Parathyroid adenoma (tissue), 2 donors: ENCODE measurements at regions not wholly inside any gene's neighbourhood (a gene's known extent, or its start where the extent isn't known, plus 50 kb on each side); places are given as distances from the start of the nearest gene placed in this dataset.

ENCODE experiments used
- H2AFZ ChIP-seq: fragments of 300-600 bp; sonication (generic); one replicate; pipeline ENCODE4 v1.7.0; 2017; ENCODE audit warnings: antibody characterized with exemption, mild to moderate bottlenecking
- H3K27ac ChIP-seq: fragments of 300-600 bp; sonication (generic); one replicate; pipeline ENCODE4 v1.7.0; 2017
- H3K27me3 ChIP-seq: fragments of 300-600 bp; sonication (generic); one replicate; pipeline ENCODE4 v1.7.0; 2017; ENCODE audit warnings: low read length; ENCODE audit not compliant: control insufficient read depth, insufficient read depth
- H3K36me3 ChIP-seq: fragments of 300-600 bp; sonication (generic); one replicate; pipeline ENCODE4 v1.7.0; 2017; ENCODE audit warnings: low read length; ENCODE audit not compliant: control insufficient read depth, insufficient read depth
- H3K4me1 ChIP-seq: fragments of 300-600 bp; sonication (generic); one replicate; pipeline ENCODE4 v1.7.0; 2017; ENCODE audit warnings: control low read depth
- H3K4me2 ChIP-seq: fragments of 300-600 bp; sonication (generic); one replicate; pipeline ENCODE4 v1.7.0; 2017; ENCODE audit warnings: low read length
- H3K4me3 ChIP-seq: fragments of 300-600 bp; sonication (generic); one replicate; pipeline ENCODE4 v1.7.0; 2017; ENCODE audit warnings: low read depth, low read length
- H3K79me2 ChIP-seq: fragments of 300-600 bp; sonication (generic); one replicate; pipeline ENCODE4 v1.7.0; 2017; ENCODE audit warnings: control low read depth
- H3K9ac ChIP-seq: fragments of 300-600 bp; sonication (generic); one replicate; pipeline ENCODE4 v1.7.0; 2017; ENCODE audit warnings: mild to moderate bottlenecking
- H3K9me3 ChIP-seq: fragments of 300-600 bp; sonication (generic); one replicate; pipeline ENCODE4 v1.7.0; 2017; ENCODE audit warnings: low read length; ENCODE audit not compliant: control insufficient read depth
- CTCF ChIP-seq: fragments of 300-600 bp; sonication (generic); IDR thresholded peaks from one replicate; pipeline ENCODE4 v1.7.0; 2017; ENCODE audit warnings: antibody characterized with exemption, mild to moderate bottlenecking
- donor health status: primary hyperparathyroidism.

GRCh38 chr15:39495871-39496840, 84.7 kb upstream of the THBS1 start:
- H3K4me1 ChIP-seq: no peaks in the 10 kb centered on the region
- no peaks in the 10 kb centered on the region for H3K36me3 ChIP-seq
- no peak overlapping the region for H3K4me3 ChIP-seq
- no peak overlapping the region for H3K9ac ChIP-seq
- no peaks in the 10 kb centered on the region for H3K79me2 ChIP-seq
- H3K9me3 ChIP-seq: no peaks in the 10 kb centered on the region
- TF ChIP-seq CTCF: no peak
- no peak overlapping the region for H3K27ac ChIP-seq
- H3K27me3 ChIP-seq: no peaks in the 10 kb centered on the region
- H2AFZ ChIP-seq: no peak overlapping the region
- H3K4me2 ChIP-seq: no peak overlapping the region

GRCh38 chr15:39497016-39497758, 83.7 kb upstream of the THBS1 start:
- no peaks in the 10 kb centered on the region for H3K79me2 ChIP-seq
- TF ChIP-seq CTCF: no peak
- H3K4me3 ChIP-seq: no peak overlapping the region
- H3K36me3 ChIP-seq: no peaks in the 10 kb centered on the region
- no peaks in the 10 kb centered on the region for H3K4me1 ChIP-seq
- no peaks in the 10 kb centered on the region for H3K27me3 ChIP-seq
- no peak overlapping the region for H3K9ac ChIP-seq
- no peak overlapping the region for H2AFZ ChIP-seq
- no peak overlapping the region for H3K27ac ChIP-seq
- no peaks in the 10 kb centered on the region for H3K9me3 ChIP-seq
- no peak overlapping the region for H3K4me2 ChIP-seq

- H3K9ac ChIP-seq: no peak overlapping the region
- H3K9me3 ChIP-seq: no peaks in the 10 kb centered on the region
- H3K4me1 ChIP-seq: no peaks in the 10 kb centered on the region
- H2AFZ ChIP-seq: no peak overlapping the region
- no peak for TF ChIP-seq CTCF
- no peaks in the 10 kb centered on the region for H3K36me3 ChIP-seq
- H3K4me3 ChIP-seq: no peak overlapping the region
- no peak overlapping the region for H3K27ac ChIP-seq
- no peaks in the 10 kb centered on the region for H3K79me2 ChIP-seq
- no peaks in the 10 kb centered on the region for H3K27me3 ChIP-seq
- no peak overlapping the region for H3K4me2 ChIP-seq
Observed at GRCh38 chr15:39497759-39498565, 82.9 kb upstream of the THBS1 start.

- H3K4me2 ChIP-seq: no peak overlapping the region
- no peaks in the 10 kb centered on the region for H3K9me3 ChIP-seq
- no peak overlapping the region for H3K9ac ChIP-seq
- H3K27ac ChIP-seq: no peak overlapping the region
- no peak for TF ChIP-seq CTCF
- no peaks in the 10 kb centered on the region for H3K27me3 ChIP-seq
- H3K79me2 ChIP-seq: no peaks in the 10 kb centered on the region
- H3K36me3 ChIP-seq: no peaks in the 10 kb centered on the region
- H3K4me1 ChIP-seq: no peaks in the 10 kb centered on the region
- no peak overlapping the region for H2AFZ ChIP-seq
- no peak overlapping the region for H3K4me3 ChIP-seq
Observed at GRCh38 chr15:39498629-39499028, 82.2 kb upstream of the THBS1 start.
